Fibroblast of pulmonary artery (primary cell): ENCODE measurements at regions not wholly inside any gene's neighbourhood (a gene's known extent, or its start where the extent isn't known, plus 50 kb on each side); places are given as distances from the start of the nearest gene placed in this dataset.

Experiments used
- DNase-seq: peaks from one replicate; pipeline ENCODE4 v3.0.0-alpha.2; 2010; ENCODE audit warnings: low read depth
- H3K4me3 ChIP-seq: replicated peaks from 2 replicates; pipeline ENCODE4 v1.5.1; 2011; ENCODE audit warnings: low read depth, mild to moderate bottlenecking, control low read depth, low read length, moderate library complexity
- CTCF ChIP-seq: IDR thresholded peaks from 2 replicates; pipeline ENCODE4 v1.5.1; 2011; ENCODE audit warnings: mild to moderate bottlenecking, control low read depth, low read length, inconsistent platforms; ENCODE audit errors: missing control alignments

GRCh38 chr4:3642056-3642630 lies 109.9 kb upstream of the LRPAP1 start:
- TF ChIP-seq CTCF, result no peak
- DNase-seq, result no peak
- H3K4me3 ChIP-seq, result no peak overlapping the region

- no peak overlapping the region for H3K4me3 ChIP-seq
- DNase-seq, result no peak
- TF ChIP-seq CTCF, result no peak
Measured at GRCh38 chr4:3641501-3641900, 109.3 kb upstream of the LRPAP1 start.

DNA sequence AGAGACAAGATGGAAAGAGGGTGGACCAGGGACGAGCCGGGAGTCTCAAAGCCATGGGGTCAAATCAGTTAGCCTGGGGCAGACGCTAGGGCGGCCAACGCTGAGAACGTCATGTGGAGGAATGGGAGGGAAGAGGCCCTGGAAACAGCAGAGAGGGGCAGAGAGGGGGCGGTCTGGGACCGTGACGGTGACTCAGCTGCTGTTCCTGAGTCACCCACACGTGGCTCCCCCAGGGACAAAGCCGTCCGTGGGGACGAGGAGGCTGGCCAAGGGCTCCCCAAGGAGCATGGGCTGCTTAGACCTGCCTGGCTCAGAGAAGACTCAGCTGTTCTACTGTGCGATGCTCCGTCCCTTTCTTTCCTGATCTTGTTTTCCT lies 108.4 kb upstream of the LRPAP1 start:
- DNase-seq, result no peak
- H3K4me3 ChIP-seq, result no peak overlapping the region
- TF ChIP-seq CTCF, result no peak

DNA sequence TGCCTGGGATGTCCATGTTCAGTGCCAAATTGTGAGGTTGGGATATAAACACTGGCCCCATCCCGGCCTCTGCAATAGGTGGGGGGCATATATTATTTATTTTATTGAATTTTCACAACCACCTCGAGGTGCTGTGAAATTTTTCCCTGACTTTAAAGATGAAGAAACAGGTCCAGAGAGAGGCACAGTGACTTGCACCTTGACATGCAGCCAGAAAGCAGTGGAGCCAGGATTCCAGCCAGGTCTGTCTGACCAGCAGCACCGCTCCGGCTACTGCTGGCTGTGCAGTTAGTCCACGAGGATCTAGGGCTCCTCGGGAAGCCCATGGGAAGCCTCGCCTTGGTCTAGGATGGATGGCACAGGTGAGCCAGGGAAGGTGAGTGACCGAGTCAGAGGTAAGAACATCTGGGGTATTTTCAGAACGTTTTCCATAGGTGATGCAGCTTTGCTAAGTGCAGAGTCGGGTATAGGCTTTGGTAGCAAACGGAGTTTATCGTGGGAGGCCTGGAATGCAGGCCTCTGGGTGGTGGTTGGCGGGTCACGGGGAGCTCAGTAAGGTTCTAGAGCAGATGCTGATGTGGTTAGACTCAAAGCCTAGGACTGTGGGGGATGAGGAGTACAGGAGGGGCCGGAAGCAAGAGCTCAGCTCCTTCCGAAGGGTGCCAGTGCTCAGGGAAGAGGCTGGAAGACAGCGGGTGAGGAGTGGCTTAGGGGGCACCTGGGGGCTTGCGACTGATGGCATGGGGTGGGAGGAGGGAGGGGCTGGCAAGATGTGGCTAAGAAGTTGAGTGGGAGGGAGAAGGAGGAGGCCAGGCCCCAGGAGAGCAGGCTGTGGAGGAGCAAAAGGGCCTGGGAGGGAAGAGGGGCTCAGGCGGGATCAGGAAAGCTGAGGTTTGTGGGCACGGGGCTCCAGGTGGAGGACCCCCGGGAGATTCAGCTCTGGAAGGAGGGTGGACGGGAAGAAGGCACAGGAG lies 107.7 kb upstream of the LRPAP1 start:
- no peak overlapping the region for H3K4me3 ChIP-seq
- TF ChIP-seq CTCF, result no peak
- DNase-seq, result no peak

- TF ChIP-seq CTCF, result no peak
- no peak for DNase-seq
- H3K4me3 ChIP-seq, result no peak overlapping the region
Measured at GRCh38 chr4:3638080-3638795, 106.0 kb upstream of the LRPAP1 start.

DNA sequence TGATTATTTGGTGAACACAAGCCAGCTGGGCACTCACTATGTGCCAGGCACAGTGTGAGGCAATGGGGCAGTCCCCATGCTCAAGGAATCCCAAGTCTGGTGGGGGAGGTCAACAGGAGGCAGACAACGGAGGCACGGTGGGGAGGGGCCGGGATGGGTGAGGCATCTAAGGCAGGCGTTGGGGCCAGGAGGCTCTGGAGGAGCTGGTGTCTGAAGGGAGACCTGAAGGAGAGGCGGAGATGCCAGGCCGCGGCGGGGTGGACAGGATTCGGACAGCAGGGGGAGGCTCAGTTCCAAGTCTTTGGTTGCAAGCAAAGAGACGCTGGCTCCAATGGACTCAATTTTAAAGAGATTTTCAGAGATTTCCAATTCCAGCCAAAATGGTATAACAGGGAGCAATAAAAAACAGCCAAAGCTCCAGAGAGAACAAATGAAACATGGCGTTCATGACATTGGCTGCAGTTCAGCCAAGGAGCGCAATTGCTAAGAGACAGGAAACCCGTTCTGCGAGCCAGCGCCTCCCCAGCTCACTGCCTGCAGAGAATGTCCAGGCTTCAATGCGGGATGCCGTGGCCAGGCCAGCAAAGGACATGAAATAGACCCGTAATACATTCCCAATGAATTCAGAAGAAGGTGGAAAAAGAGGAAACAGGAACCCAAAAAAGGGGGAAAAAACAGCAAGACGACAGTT lies 105.2 kb upstream of the LRPAP1 start:
- no peak for TF ChIP-seq CTCF
- no peak for DNase-seq
- H3K4me3 ChIP-seq, result no peak overlapping the region
